HG03565 (cell line): ENCODE measurements at regions not wholly inside any gene's neighbourhood (a gene's known extent, or its start where the extent isn't known, plus 50 kb on each side); places are given as distances from the start of the nearest gene placed in this dataset.

Experiments used
- ATAC-seq: cut with Tn5 transposase; IDR thresholded peaks from one replicate; pipeline ENCODE4 v1.9.1; 2021; ENCODE audit warnings: mild to moderate bottlenecking, moderate library complexity; ENCODE audit not compliant: unreplicated experiment

GRCh38 chr11:43602670-43603069 is 77.9 kb upstream of the HSD17B12 start:
- no peak for ATAC-seq

GRCh38 chr11:43614214-43614613 is 66.3 kb upstream of the HSD17B12 start:
- ATAC-seq: no peak

- no peak for ATAC-seq
Observed at GRCh38 chr11:43619863-43620505, 60.6 kb upstream of the HSD17B12 start.

- ATAC-seq: no peak
Observed at GRCh38 chr11:43626798-43627197, 53.7 kb upstream of the HSD17B12 start.
